GM12872 (cell line): ENCODE measurements at regions not wholly inside any gene's neighbourhood (a gene's known extent, or its start where the extent isn't known, plus 50 kb on each side); places are given as distances from the start of the nearest gene placed in this dataset.

Experiments used
- TF ChIP-seq, protein P1 (sequence below): IDR thresholded peaks from 3 replicates; pipeline ENCODE4 v1.5.1; 2011; ENCODE audit warnings: low read depth, mild to moderate bottlenecking, low read length, moderate library complexity; ENCODE audit not compliant: insufficient read depth

DNA sequence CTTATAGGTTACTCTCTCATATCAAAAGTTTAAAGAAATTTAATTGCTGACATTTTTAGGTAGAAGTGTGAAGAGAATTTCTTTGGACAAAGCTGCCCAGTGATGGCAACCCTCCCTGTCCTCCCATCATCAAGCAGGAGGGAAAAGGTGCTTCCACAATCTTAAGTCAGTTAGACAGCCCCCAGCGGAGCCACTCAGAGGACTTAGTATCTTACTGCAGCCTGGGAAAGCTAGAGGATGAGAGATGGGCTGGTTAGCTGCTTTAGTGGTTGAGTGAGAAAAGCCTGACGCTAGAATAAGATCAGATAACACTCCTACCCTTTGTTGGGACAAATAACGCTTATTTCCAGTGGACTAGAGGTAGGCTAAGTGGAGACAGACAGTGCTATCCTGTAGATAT is 227.1 kb downstream of the RFPL4B start:
- TF ChIP-seq, protein P1, sequence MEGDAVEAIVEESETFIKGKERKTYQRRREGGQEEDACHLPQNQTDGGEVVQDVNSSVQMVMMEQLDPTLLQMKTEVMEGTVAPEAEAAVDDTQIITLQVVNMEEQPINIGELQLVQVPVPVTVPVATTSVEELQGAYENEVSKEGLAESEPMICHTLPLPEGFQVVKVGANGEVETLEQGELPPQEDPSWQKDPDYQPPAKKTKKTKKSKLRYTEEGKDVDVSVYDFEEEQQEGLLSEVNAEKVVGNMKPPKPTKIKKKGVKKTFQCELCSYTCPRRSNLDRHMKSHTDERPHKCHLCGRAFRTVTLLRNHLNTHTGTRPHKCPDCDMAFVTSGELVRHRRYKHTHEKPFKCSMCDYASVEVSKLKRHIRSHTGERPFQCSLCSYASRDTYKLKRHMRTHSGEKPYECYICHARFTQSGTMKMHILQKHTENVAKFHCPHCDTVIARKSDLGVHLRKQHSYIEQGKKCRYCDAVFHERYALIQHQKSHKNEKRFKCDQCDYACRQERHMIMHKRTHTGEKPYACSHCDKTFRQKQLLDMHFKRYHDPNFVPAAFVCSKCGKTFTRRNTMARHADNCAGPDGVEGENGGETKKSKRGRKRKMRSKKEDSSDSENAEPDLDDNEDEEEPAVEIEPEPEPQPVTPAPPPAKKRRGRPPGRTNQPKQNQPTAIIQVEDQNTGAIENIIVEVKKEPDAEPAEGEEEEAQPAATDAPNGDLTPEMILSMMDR = no peak

DNA sequence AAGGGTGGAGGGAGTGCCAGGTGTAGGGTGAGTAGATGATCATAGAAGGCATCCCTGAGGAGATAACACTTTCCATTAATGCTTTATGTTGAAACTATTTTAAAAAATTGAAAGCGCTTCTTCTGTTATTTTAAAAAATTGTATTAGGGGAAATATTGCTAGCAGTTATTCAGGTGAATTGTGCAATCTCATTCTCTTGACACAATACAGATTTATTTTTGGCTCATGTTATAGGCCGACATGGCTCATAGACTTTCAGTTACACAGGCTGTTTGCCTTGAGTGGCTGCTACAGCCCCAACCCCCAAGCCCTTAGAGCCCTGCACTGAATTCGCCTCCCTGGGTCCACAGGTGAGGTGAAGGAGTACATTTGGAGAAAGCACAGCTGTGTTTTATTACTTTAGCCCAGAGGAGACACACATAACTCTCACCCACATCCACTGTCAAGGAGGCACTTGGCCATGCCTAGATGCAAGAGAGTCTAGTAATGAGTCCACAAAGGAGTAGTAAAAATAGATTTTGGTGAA is 228.2 kb downstream of the RFPL4B start:
- TF ChIP-seq, protein P1 = no peak

DNA sequence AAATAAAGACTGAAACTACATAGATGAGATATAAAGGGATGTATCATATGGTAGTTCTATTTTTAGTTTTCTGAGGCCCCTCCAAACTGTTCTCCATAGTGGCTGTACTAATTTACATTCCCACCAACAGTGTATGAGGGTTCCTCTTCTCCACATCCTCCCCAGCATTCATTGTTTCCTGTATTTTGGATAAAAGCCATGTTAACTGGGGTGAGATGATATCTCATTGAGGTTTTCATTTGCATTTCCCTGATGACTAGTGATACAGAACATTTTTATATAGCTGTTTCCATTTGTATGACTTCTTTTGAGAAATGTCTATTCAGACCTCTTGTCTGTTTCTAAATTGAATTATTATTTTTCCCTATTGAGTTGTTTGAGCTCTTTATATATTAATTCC is 229.3 kb downstream of the RFPL4B start:
- TF ChIP-seq, protein P1 = no peak

DNA sequence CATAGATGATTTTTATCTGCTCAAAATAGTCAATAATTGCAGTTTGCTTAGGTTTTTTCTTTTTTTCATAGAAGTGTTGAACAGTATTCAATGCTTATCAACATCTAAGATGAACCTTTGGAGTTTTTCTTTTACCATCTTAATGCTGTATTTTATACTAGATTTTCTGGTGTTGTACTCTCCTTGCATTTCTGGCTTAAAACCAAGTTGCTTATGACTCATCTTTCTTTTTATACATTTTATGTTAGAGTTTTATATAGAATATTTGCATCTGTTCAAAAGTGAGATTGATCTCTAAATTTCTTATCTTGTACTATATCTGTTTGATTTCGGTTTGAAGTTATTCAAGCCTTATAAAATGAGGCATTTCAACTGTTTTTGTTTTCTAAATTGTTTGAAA is 232.5 kb downstream of the RFPL4B start:
- TF ChIP-seq, protein P1 = no peak

DNA sequence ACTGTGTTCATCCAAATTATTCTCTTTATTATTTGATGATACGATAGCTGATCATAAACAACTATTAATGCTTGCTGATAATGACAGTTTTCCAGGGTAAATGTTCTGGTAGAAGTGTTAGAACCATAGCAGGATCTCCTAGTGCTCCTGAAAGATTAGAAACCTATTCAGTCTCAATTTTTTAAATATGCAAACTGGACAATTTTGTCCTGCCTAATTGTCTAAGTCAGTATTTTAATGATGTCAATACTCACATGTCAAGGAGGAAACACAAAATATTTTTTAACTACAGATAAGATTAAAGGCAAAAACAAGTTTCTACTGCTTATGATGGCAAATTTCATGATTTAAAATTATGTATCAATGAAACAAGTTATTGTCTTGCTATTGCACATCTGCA is 233.9 kb downstream of the RFPL4B start:
- TF ChIP-seq, protein P1 = no peak

DNA sequence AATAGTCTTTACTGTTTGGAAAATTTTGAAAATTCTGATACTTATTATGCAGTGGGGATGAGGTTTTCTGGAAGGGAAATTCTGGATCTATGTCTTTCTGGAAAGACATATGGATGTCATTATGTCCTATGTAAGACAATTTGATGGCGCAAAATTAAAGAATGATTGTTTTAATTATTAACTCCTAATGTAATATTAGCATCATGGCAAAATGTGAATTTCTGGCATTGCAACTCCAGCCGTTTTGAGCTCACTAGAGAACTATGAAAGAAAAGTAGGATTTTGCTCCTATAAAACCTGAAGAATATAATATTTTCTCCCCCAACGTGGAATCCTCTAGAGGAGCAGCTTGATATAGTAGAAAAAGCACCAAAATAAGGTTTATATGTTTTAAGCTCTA is 243.2 kb downstream of the RFPL4B start:
- TF ChIP-seq, protein P1 = no peak

DNA sequence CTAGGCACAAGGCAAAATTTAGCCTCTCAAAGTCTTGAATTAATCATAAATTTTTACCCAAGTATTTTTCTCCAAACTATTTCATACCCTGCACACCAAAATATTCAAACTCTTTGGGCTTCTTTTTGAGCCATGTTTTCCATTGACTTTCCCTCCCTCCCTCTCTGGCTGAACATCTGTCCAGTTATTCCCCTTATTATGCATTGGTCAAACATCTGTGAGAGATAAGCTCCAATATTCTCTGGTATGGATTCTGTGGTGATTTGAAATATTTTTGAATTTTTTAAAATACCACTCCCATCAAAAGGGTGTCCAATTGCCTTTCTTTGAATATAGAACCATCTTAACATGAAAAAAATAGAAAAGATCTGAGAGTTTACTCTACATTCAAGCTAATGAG is 244.2 kb downstream of the RFPL4B start:
- TF ChIP-seq, protein P1 = no peak
